Loucy (cell line): ENCODE measurements at regions not wholly inside any gene's neighbourhood (a gene's known extent, or its start where the extent isn't known, plus 50 kb on each side); places are given as distances from the start of the nearest gene placed in this dataset.

Experiments used
- H2AFZ ChIP-seq: fragments of 200-600 bp; sonication (generic); 2 replicates; pipeline ENCODE4 v1.6.0; 2016; ENCODE audit warnings: antibody characterized with exemption, mild to moderate bottlenecking, low read length, moderate library complexity
- H3F3A ChIP-seq: fragments of 200-600 bp; 2 replicates; pipeline ENCODE4 v1.6.0; 2016; ENCODE audit warnings: antibody characterized with exemption, low read depth, mild to moderate bottlenecking
- H3K27me3 ChIP-seq: fragments of 200-600 bp; sonication (generic); 2 replicates; pipeline ENCODE4 v1.6.1; 2014; ENCODE audit warnings: low read length, mild to moderate bottlenecking; ENCODE audit not compliant: insufficient read depth, poor library complexity, severe bottlenecking
- H3K36me3 ChIP-seq: fragments of 200-600 bp; sonication (generic); 2 replicates; pipeline ENCODE4 v1.6.1; 2016; ENCODE audit warnings: low read length; ENCODE audit not compliant: insufficient read depth
- H3K4me1 ChIP-seq: fragments of 200-600 bp; sonication (generic); 2 replicates; pipeline ENCODE4 v1.5.1; 2014; ENCODE audit warnings: low read length, mild to moderate bottlenecking; ENCODE audit not compliant: insufficient read depth, poor library complexity, severe bottlenecking
- H3K4me2 ChIP-seq: fragments of 200-600 bp; sonication (generic); 2 replicates; pipeline ENCODE4 v1.6.0; 2014; ENCODE audit warnings: antibody characterized with exemption, low read length, low read depth, mild to moderate bottlenecking; ENCODE audit not compliant: poor library complexity, severe bottlenecking
- H3K4me3 ChIP-seq: fragments of 200-600 bp; sonication (generic); 2 replicates; pipeline ENCODE4 v1.5.1; 2014; ENCODE audit warnings: low read length, mild to moderate bottlenecking, mixed read lengths; ENCODE audit not compliant: poor library complexity, severe bottlenecking
- H3K79me2 ChIP-seq: fragments of 200-600 bp; sonication (generic); 2 replicates; pipeline ENCODE4 v1.6.1; 2014; ENCODE audit warnings: low read length; ENCODE audit not compliant: insufficient read depth
- H3K9ac ChIP-seq: fragments of 200-600 bp; sonication (generic); 2 replicates; pipeline ENCODE4 v1.6.0; 2014; ENCODE audit warnings: mild to moderate bottlenecking, low read depth, low read length, moderate library complexity; ENCODE audit not compliant: poor library complexity, severe bottlenecking
- H3K9me2 ChIP-seq: fragments of 200-600 bp; sonication (generic); replicated peaks from 2 replicates; pipeline ENCODE4 v1.6.1; 2016; ENCODE audit warnings: low read depth, low read length, mixed read lengths
- H3K9me3 ChIP-seq: fragments of 200-600 bp; sonication (generic); 2 replicates; pipeline ENCODE4 v1.6.1; 2014; ENCODE audit warnings: mild to moderate bottlenecking, antibody characterized with exemption, low read length, low read depth; ENCODE audit not compliant: insufficient read depth
- H4K20me1 ChIP-seq: fragments of 200-600 bp; sonication (generic); 2 replicates; pipeline ENCODE4 v1.6.0; 2014; ENCODE audit warnings: antibody characterized with exemption, low read length, mild to moderate bottlenecking; ENCODE audit not compliant: insufficient read depth, poor library complexity, severe bottlenecking
- CTCF ChIP-seq: fragments of 200-600 bp; sonication (generic); conservative IDR thresholded peaks from 2 replicates; pipeline ENCODE4 v1.5.1; 2014; ENCODE audit warnings: mild to moderate bottlenecking, antibody characterized with exemption, low read length
- EZH2phosphoT487 ChIP-seq: fragments of 200-600 bp; IDR thresholded peaks from 2 replicates; pipeline ENCODE4 v1.6.1; 2018; ENCODE audit warnings: antibody characterized with exemption, mild to moderate bottlenecking, moderate library complexity, borderline replicate concordance

- Histone ChIP-seq H4K20me1 (no peaks in the 10 kb centered on the region), H3K4me2 (no peak overlapping the region), H3K4me1 (no peaks in the 10 kb centered on the region), H3F3A (no peaks in the 10 kb centered on the region), H3K79me2 (no peaks in the 10 kb centered on the region), H3K9me2 (no peaks in the 10 kb centered on the region), H3K4me3 (no peak overlapping the region), H3K27me3 (no peaks in the 10 kb centered on the region), H2AFZ (no peak overlapping the region), H3K9ac (no peak overlapping the region), H3K9me3 (no peaks in the 10 kb centered on the region), H3K36me3 (no peaks in the 10 kb centered on the region)
- TF ChIP-seq CTCF (no peak), EZH2phosphoT487 (no peak)
Measured at GRCh38 chr2:2856723-2857415, 520.7 kb downstream of the EIPR1 start.

- Histone ChIP-seq H3K4me1 (no peaks in the 10 kb centered on the region), H3K9me2 (no peaks in the 10 kb centered on the region), H3K4me3 (no peak overlapping the region), H3K79me2 (no peaks in the 10 kb centered on the region), H4K20me1 (no peaks in the 10 kb centered on the region), H3K4me2 (no peak overlapping the region), H3K9me3 (no peaks in the 10 kb centered on the region; the same call in 1 of the 2 replicates), H3K27me3 (no peaks in the 10 kb centered on the region), H3F3A (no peaks in the 10 kb centered on the region), H3K36me3 (no peaks in the 10 kb centered on the region), H3K9ac (no peak overlapping the region), H2AFZ (no peak overlapping the region)
- no peak for TF ChIP-seq CTCF
- TF ChIP-seq EZH2phosphoT487, result no peak
Measured at GRCh38 chr2:2855297-2855696, 522.3 kb downstream of the EIPR1 start.

- H3K4me1 ChIP-seq, result no peaks in the 10 kb centered on the region
- no peaks in the 10 kb centered on the region for H4K20me1 ChIP-seq
- no peak overlapping the region for H3K4me2 ChIP-seq
- H3K36me3 ChIP-seq, result no peaks in the 10 kb centered on the region
- TF ChIP-seq EZH2phosphoT487 (no peak), CTCF (no peak)
- H3K9me3 ChIP-seq, result no peaks in the 10 kb centered on the region; the same call in 1 of the 2 replicates
- H2AFZ ChIP-seq, result no peak overlapping the region
- H3K27me3 ChIP-seq, result no peaks in the 10 kb centered on the region
- no peaks in the 10 kb centered on the region for H3F3A ChIP-seq
- no peak overlapping the region for H3K9ac ChIP-seq
- H3K4me3 ChIP-seq, result no peak overlapping the region
- H3K79me2 ChIP-seq, result no peaks in the 10 kb centered on the region
- H3K9me2 ChIP-seq, result no peaks in the 10 kb centered on the region
Measured at GRCh38 chr2:2853346-2853745, 522.3 kb upstream of the MYT1L start.
